Stimulated activated CD4-positive, alpha-beta T cell treated with anti-CD3 and anti-CD28 coated beads, Interleukin-4, amount 100 ng/mL, for 48 hours (primary cell): ENCODE measurements at regions not wholly inside any gene's neighbourhood (a gene's known extent, or its start where the extent isn't known, plus 50 kb on each side); places are given as distances from the start of the nearest gene placed in this dataset.
"Not testable (repeated sequence)": the region's sequence is repeated elsewhere in the genome, so short reads cannot be mapped to it uniquely, and the experiment has no call there.

ENCODE experiments used
- DNase-seq, 2 donors: peaks; one replicate each; pipeline ENCODE4 v3.0.0-alpha.2; 2020; ENCODE audit warnings: low read depth in 2 of 2

GRCh38 chr3:161600173-161600572, 103.6 kb downstream of the OTOL1 start:
- no peak for DNase-seq

GRCh38 chr3:161602475-161602874, 105.9 kb downstream of the OTOL1 start:
- no peak for DNase-seq

- no peak for DNase-seq
Observed at GRCh38 chr3:161602918-161603317, 106.3 kb downstream of the OTOL1 start.

GRCh38 chr3:161607056-161607455, 110.4 kb downstream of the OTOL1 start:
- DNase-seq = no peak

GRCh38 chr3:161619351-161619750, 122.7 kb downstream of the OTOL1 start:
- no peak for DNase-seq

- DNase-seq = no peak
Observed at GRCh38 chr3:161630794-161631193, 134.2 kb downstream of the OTOL1 start.

- DNase-seq = no peak
Observed at GRCh38 chr3:161631536-161631935, 134.9 kb downstream of the OTOL1 start.

GRCh38 chr3:161637559-161637958, 141.0 kb downstream of the OTOL1 start:
- DNase-seq = no peak

- DNase-seq = not testable (repeated sequence)
Observed at GRCh38 chr3:161639095-161639494, 142.5 kb downstream of the OTOL1 start.

GRCh38 chr3:161640181-161640580, 143.6 kb downstream of the OTOL1 start:
- DNase-seq = no peak

- no peak for DNase-seq
Observed at GRCh38 chr3:161641287-161641686, 144.7 kb downstream of the OTOL1 start.

- DNase-seq = no peak
Observed at GRCh38 chr3:161644891-161645635, 148.5 kb downstream of the OTOL1 start.

GRCh38 chr3:161647936-161648470, 151.4 kb downstream of the OTOL1 start:
- no peak for DNase-seq

GRCh38 chr3:161649900-161650484, 153.4 kb downstream of the OTOL1 start:
- DNase-seq = no peak

- no peak for DNase-seq
Observed at GRCh38 chr3:161657786-161658185, 161.2 kb downstream of the OTOL1 start.

- no peak for DNase-seq
Observed at GRCh38 chr3:161671141-161671540, 174.5 kb downstream of the OTOL1 start.

- no peak for DNase-seq
Observed at GRCh38 chr3:161672478-161672877, 175.9 kb downstream of the OTOL1 start.

GRCh38 chr3:161673866-161674265, 177.3 kb downstream of the OTOL1 start:
- DNase-seq = no peak

GRCh38 chr3:161674402-161674801, 177.8 kb downstream of the OTOL1 start:
- DNase-seq = no peak

GRCh38 chr3:161681831-161682230, 185.2 kb downstream of the OTOL1 start:
- not testable (repeated sequence) for DNase-seq

- no peak for DNase-seq
Observed at GRCh38 chr3:161682715-161683114, 186.1 kb downstream of the OTOL1 start.

- no peak for DNase-seq
Observed at GRCh38 chr3:161689584-161690298, 193.1 kb downstream of the OTOL1 start.

- no peak for DNase-seq
Observed at GRCh38 chr3:161690299-161690620, 193.7 kb downstream of the OTOL1 start.
